ENCODE measurements at regions not wholly inside any gene's neighbourhood (a gene's known extent, or its start where the extent isn't known, plus 50 kb on each side); places are given as distances from the start of the nearest gene placed in this dataset.

- no peaks in the 10 kb centered on the region for H3K36me3 ChIP-seq (ENCODE audit: control insufficient read depth, insufficient read depth, low read length)
- no peaks in the 10 kb centered on the region for H3K9me3 ChIP-seq (ENCODE audit: control insufficient read depth, low read length)
- no peaks in the 10 kb centered on the region for H3K4me1 ChIP-seq
- H3K27me3 ChIP-seq (ENCODE audit: control insufficient read depth, insufficient read depth, low read length) = no peaks in the 10 kb centered on the region
- H3K9ac ChIP-seq = no peak overlapping the region
- no peak for TF ChIP-seq CTCF (IDR thresholded peaks at IDR 0.05)
- H3K4me3 ChIP-seq (ENCODE audit: low read depth, low read length) = no peak overlapping the region
- H3K79me2 ChIP-seq = no peaks in the 10 kb centered on the region
- no peak overlapping the region for H2AFZ ChIP-seq
- H3K27ac ChIP-seq = no peak overlapping the region
- H3K4me2 ChIP-seq (ENCODE audit: low read length) = no peak overlapping the region
Observed at GRCh38 chr3:124566701-124567100, 163.6 kb upstream of the UMPS start.

- no peak overlapping the region for H2AFZ ChIP-seq
- H3K27me3 ChIP-seq (ENCODE audit: control insufficient read depth, insufficient read depth, low read length) = no peaks in the 10 kb centered on the region
- TF ChIP-seq CTCF (IDR thresholded peaks at IDR 0.05) = no peak
- no peak overlapping the region for H3K9ac ChIP-seq
- no peak overlapping the region for H3K4me2 ChIP-seq (ENCODE audit: low read length)
- no peaks in the 10 kb centered on the region for H3K79me2 ChIP-seq
- H3K4me1 ChIP-seq = no peaks in the 10 kb centered on the region
- H3K36me3 ChIP-seq (ENCODE audit: control insufficient read depth, insufficient read depth, low read length) = no peaks in the 10 kb centered on the region
- no peak overlapping the region for H3K27ac ChIP-seq
- no peaks in the 10 kb centered on the region for H3K9me3 ChIP-seq (ENCODE audit: control insufficient read depth, low read length)
- H3K4me3 ChIP-seq (ENCODE audit: low read depth, low read length) = no peak overlapping the region
Observed at GRCh38 chr3:124567179-124567578, 163.1 kb upstream of the UMPS start.

GRCh38 chr3:124569761-124570160 is 160.5 kb upstream of the UMPS start:
- H3K9ac ChIP-seq = no peak overlapping the region
- no peaks in the 10 kb centered on the region for H3K36me3 ChIP-seq (ENCODE audit: control insufficient read depth, insufficient read depth, low read length)

GRCh38 chr3:124570232-124570631 is 160.0 kb upstream of the UMPS start:
- Histone ChIP-seq H3K27me3 (ENCODE audit: control insufficient read depth, insufficient read depth, low read length) (no peaks in the 10 kb centered on the region), H3K27ac (no peak overlapping the region), H3K79me2 (no peaks in the 10 kb centered on the region), H3K9ac (no peak overlapping the region), H2AFZ (no peak overlapping the region), H3K9me3 (ENCODE audit: control insufficient read depth, low read length) (no peaks in the 10 kb centered on the region), H3K4me1 (no peaks in the 10 kb centered on the region), H3K4me2 (ENCODE audit: low read length) (no peak overlapping the region), H3K36me3 (ENCODE audit: control insufficient read depth, insufficient read depth, low read length) (no peaks in the 10 kb centered on the region), H3K4me3 (ENCODE audit: low read depth, low read length) (no peak overlapping the region)
- no peak for TF ChIP-seq CTCF (IDR thresholded peaks at IDR 0.05)

More at GRCh38 chr3:124569761-124570160, 160.5 kb upstream of the UMPS start:
- no peak for TF ChIP-seq CTCF (IDR thresholded peaks at IDR 0.05)
- no peaks in the 10 kb centered on the region for H3K9me3 ChIP-seq (ENCODE audit: control insufficient read depth, low read length)
- no peaks in the 10 kb centered on the region for H3K27me3 ChIP-seq (ENCODE audit: control insufficient read depth, insufficient read depth, low read length)
- H3K27ac ChIP-seq = no peak overlapping the region
- no peak overlapping the region for H3K4me2 ChIP-seq (ENCODE audit: low read length)
- no peak overlapping the region for H3K4me3 ChIP-seq (ENCODE audit: low read depth, low read length)
- no peaks in the 10 kb centered on the region for H3K4me1 ChIP-seq
- H3K79me2 ChIP-seq = no peaks in the 10 kb centered on the region
- no peak overlapping the region for H2AFZ ChIP-seq

GRCh38 chr3:124572851-124573405 is 157.3 kb upstream of the UMPS start:
- Histone ChIP-seq H3K79me2 (no peaks in the 10 kb centered on the region), H3K4me3 (ENCODE audit: low read depth, low read length) (no peak overlapping the region), H3K4me2 (ENCODE audit: low read length) (no peak overlapping the region), H3K9ac (no peak overlapping the region), H3K36me3 (ENCODE audit: control insufficient read depth, insufficient read depth, low read length) (no peaks in the 10 kb centered on the region), H3K9me3 (ENCODE audit: control insufficient read depth, low read length) (no peaks in the 10 kb centered on the region), H3K27me3 (ENCODE audit: control insufficient read depth, insufficient read depth, low read length) (no peaks in the 10 kb centered on the region), H3K27ac (no peak overlapping the region), H2AFZ (no peak overlapping the region), H3K4me1 (no peaks in the 10 kb centered on the region)
- no peak for TF ChIP-seq CTCF (IDR thresholded peaks at IDR 0.05)

All from parathyroid adenoma (tissue), 2 donors.